Parathyroid adenoma (tissue), 2 donors: ENCODE measurements at regions not wholly inside any gene's neighbourhood (a gene's known extent, or its start where the extent isn't known, plus 50 kb on each side); places are given as distances from the start of the nearest gene placed in this dataset.

Experiments used
- H2AFZ ChIP-seq: fragments of 300-600 bp; sonication (generic); one replicate; pipeline ENCODE4 v1.7.0; 2017; ENCODE audit warnings: antibody characterized with exemption, mild to moderate bottlenecking
- H3K27ac ChIP-seq: fragments of 300-600 bp; sonication (generic); one replicate; pipeline ENCODE4 v1.7.0; 2017
- H3K27me3 ChIP-seq: fragments of 300-600 bp; sonication (generic); one replicate; pipeline ENCODE4 v1.7.0; 2017; ENCODE audit warnings: low read length; ENCODE audit not compliant: control insufficient read depth, insufficient read depth
- H3K36me3 ChIP-seq: fragments of 300-600 bp; sonication (generic); one replicate; pipeline ENCODE4 v1.7.0; 2017; ENCODE audit warnings: low read length; ENCODE audit not compliant: control insufficient read depth, insufficient read depth
- H3K4me1 ChIP-seq: fragments of 300-600 bp; sonication (generic); one replicate; pipeline ENCODE4 v1.7.0; 2017; ENCODE audit warnings: control low read depth
- H3K4me2 ChIP-seq: fragments of 300-600 bp; sonication (generic); one replicate; pipeline ENCODE4 v1.7.0; 2017; ENCODE audit warnings: low read length
- H3K4me3 ChIP-seq: fragments of 300-600 bp; sonication (generic); one replicate; pipeline ENCODE4 v1.7.0; 2017; ENCODE audit warnings: low read depth, low read length
- H3K79me2 ChIP-seq: fragments of 300-600 bp; sonication (generic); one replicate; pipeline ENCODE4 v1.7.0; 2017; ENCODE audit warnings: control low read depth
- H3K9ac ChIP-seq: fragments of 300-600 bp; sonication (generic); one replicate; pipeline ENCODE4 v1.7.0; 2017; ENCODE audit warnings: mild to moderate bottlenecking
- H3K9me3 ChIP-seq: fragments of 300-600 bp; sonication (generic); one replicate; pipeline ENCODE4 v1.7.0; 2017; ENCODE audit warnings: low read length; ENCODE audit not compliant: control insufficient read depth
- CTCF ChIP-seq: fragments of 300-600 bp; sonication (generic); IDR thresholded peaks from one replicate; pipeline ENCODE4 v1.7.0; 2017; ENCODE audit warnings: antibody characterized with exemption, mild to moderate bottlenecking
- donor health status: primary hyperparathyroidism.

DNA sequence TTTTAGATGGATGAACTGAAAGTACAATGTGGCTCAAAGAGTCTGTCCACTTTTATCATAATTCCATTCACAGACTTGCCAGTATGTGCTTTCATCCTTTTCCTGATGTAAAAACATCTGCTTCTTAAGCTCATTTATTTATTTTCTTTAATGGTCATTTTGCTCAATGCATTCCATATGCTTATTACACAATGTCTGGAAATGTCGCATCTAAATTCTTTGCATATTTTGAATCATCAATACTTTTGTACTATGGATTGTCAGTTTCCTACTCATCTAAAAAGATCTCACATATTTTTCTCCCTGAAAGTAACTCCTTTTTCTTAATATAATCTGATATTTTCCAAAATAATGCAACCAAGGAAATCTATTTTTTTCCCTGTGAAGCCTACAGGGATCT is 1315.8 kb downstream of the EFNB2 start:
- H3K4me2 ChIP-seq, result no peak overlapping the region
- H3K9me3 ChIP-seq, result no peaks in the 10 kb centered on the region
- no peaks in the 10 kb centered on the region for H3K79me2 ChIP-seq
- no peak overlapping the region for H3K9ac ChIP-seq
- H3K27ac ChIP-seq, result no peak overlapping the region
- no peak overlapping the region for H2AFZ ChIP-seq
- TF ChIP-seq CTCF, result no peak
- H3K27me3 ChIP-seq, result no peaks in the 10 kb centered on the region
- H3K36me3 ChIP-seq, result no peaks in the 10 kb centered on the region
- no peak overlapping the region for H3K4me3 ChIP-seq
- H3K4me1 ChIP-seq, result no peaks in the 10 kb centered on the region

- Histone ChIP-seq H3K27ac (no peak overlapping the region), H3K4me3 (no peak overlapping the region), H3K9ac (no peak overlapping the region), H3K36me3 (no peaks in the 10 kb centered on the region), H3K4me2 (no peak overlapping the region), H3K9me3 (no peaks in the 10 kb centered on the region), H3K27me3 (no peaks in the 10 kb centered on the region), H3K79me2 (no peaks in the 10 kb centered on the region), H2AFZ (no peak overlapping the region), H3K4me1 (no peaks in the 10 kb centered on the region)
- TF ChIP-seq CTCF, result no peak
Observed at GRCh38 chr13:105213512-105213911, 1322.0 kb downstream of the EFNB2 start.

DNA sequence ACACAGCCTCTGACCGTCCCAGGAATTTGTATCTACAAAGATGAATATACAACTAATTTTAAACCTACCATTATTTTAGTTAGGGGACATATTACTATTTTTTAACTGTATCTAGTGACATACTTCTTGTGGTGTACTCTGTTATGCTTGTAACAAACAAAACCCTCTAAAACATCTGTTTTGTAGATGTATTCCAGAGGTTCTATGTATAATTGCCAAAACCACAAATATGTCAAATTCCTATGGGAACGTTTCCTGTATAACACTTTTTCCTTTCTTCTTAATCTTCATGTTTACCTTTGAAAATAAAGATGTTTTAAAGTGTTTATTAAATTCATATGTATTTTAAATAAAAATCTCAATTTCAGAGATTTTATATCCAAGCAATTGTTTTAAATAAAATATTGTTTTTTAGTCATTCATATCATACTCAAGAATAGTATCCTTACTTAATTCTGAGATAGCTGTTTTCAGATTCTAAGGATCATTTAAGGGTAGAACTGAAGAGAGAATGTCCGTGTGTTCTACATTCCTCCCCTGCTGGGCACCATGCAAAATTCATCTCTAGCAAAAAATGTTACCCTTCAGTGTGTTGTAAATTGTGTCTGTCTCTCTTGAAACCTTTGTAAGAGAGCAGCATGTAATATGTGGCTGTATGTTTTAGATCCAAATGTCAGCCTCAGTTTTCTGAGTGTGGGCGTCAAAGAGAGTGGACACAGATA is 1327.7 kb downstream of the EFNB2 start:
- no peaks in the 10 kb centered on the region for H3K27me3 ChIP-seq
- no peaks in the 10 kb centered on the region for H3K4me1 ChIP-seq
- no peak overlapping the region for H3K27ac ChIP-seq
- H3K4me2 ChIP-seq, result no peak overlapping the region
- H3K36me3 ChIP-seq, result no peaks in the 10 kb centered on the region
- H3K9ac ChIP-seq, result no peak overlapping the region
- H3K79me2 ChIP-seq, result no peaks in the 10 kb centered on the region
- H3K4me3 ChIP-seq, result no peak overlapping the region
- no peak overlapping the region for H2AFZ ChIP-seq
- TF ChIP-seq CTCF, result no peak
- H3K9me3 ChIP-seq, result no peaks in the 10 kb centered on the region

DNA sequence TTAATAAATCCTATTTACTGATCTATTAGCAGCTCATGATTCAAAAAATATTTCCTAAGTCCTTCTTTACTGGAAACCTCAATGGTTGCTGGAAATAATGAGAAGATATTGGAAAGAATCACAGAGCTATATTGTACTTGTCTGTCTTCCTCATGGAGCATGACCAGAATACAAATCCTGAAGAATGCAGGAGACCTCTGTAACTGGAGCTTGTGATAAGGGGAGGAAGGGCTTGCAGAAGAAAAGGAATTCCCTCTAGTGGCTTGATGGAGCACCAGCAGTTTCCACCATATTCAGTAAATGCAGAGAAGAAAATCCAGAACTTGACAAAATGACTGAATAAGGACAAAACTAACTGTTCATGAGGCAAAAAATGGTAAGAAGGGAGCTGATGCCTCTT is 1333.1 kb downstream of the EFNB2 start:
- Histone ChIP-seq H3K27me3 (no peaks in the 10 kb centered on the region), H3K9me3 (no peaks in the 10 kb centered on the region), H3K9ac (no peak overlapping the region), H3K4me1 (no peaks in the 10 kb centered on the region), H3K4me3 (no peak overlapping the region), H3K36me3 (no peaks in the 10 kb centered on the region), H3K4me2 (no peak overlapping the region), H3K79me2 (no peaks in the 10 kb centered on the region), H3K27ac (no peak overlapping the region), H2AFZ (no peak overlapping the region)
- TF ChIP-seq CTCF, result peak; percentile 16

GRCh38 chr13:105201351-105201750 is 1334.1 kb downstream of the EFNB2 start:
- Histone ChIP-seq H2AFZ (no peak overlapping the region), H3K9ac (no peak overlapping the region), H3K9me3 (no peaks in the 10 kb centered on the region), H3K4me1 (no peaks in the 10 kb centered on the region), H3K36me3 (no peaks in the 10 kb centered on the region), H3K27me3 (no peaks in the 10 kb centered on the region), H3K4me3 (no peak overlapping the region), H3K27ac (no peak overlapping the region), H3K4me2 (no peak overlapping the region), H3K79me2 (no peaks in the 10 kb centered on the region)
- TF ChIP-seq CTCF, result no peak
